GM12873 (cell line): ENCODE measurements at regions not wholly inside any gene's neighbourhood (a gene's known extent, or its start where the extent isn't known, plus 50 kb on each side); places are given as distances from the start of the nearest gene placed in this dataset.

Experiments
- TF ChIP-seq, protein P1 (sequence below): IDR thresholded peaks from 2 replicates; pipeline ENCODE4 v1.5.1; 2012; ENCODE audit warnings: low read depth, mild to moderate bottlenecking, moderate library complexity, low read length, control low read depth; ENCODE audit not compliant: insufficient read depth; ENCODE audit errors: missing control alignments

GRCh38 chr1:104353580-104353979, 603.9 kb downstream of the AMY1C start:
- TF ChIP-seq, protein P1, sequence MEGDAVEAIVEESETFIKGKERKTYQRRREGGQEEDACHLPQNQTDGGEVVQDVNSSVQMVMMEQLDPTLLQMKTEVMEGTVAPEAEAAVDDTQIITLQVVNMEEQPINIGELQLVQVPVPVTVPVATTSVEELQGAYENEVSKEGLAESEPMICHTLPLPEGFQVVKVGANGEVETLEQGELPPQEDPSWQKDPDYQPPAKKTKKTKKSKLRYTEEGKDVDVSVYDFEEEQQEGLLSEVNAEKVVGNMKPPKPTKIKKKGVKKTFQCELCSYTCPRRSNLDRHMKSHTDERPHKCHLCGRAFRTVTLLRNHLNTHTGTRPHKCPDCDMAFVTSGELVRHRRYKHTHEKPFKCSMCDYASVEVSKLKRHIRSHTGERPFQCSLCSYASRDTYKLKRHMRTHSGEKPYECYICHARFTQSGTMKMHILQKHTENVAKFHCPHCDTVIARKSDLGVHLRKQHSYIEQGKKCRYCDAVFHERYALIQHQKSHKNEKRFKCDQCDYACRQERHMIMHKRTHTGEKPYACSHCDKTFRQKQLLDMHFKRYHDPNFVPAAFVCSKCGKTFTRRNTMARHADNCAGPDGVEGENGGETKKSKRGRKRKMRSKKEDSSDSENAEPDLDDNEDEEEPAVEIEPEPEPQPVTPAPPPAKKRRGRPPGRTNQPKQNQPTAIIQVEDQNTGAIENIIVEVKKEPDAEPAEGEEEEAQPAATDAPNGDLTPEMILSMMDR: no peak

GRCh38 chr1:104358086-104358485, 608.4 kb downstream of the AMY1C start:
- TF ChIP-seq, protein P1: no peak

DNA sequence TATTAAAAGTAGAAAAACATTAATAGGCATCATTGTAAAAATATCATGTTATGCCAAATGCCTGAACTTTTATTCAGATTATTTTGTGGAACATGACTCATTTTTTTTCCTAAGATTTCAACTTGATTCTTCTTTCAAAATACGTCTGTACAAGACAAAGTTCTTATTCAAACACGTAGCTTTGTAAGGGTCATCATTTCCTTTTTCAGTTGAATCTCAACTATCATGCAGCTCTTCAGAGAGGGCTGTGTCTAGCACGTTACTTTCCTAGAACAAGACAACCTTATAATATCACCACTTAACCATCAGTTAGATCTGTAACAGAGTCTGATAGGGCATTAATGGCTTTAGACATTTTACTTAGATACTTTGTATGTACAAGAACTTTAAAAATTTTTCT, 608.9 kb downstream of the AMY1C start:
- TF ChIP-seq, protein P1: no peak

- TF ChIP-seq, protein P1: no peak
Measured at GRCh38 chr1:104378414-104378813, 628.7 kb downstream of the AMY1C start.

GRCh38 chr1:104380003-104380402, 630.3 kb downstream of the AMY1C start:
- TF ChIP-seq, protein P1: no peak

DNA sequence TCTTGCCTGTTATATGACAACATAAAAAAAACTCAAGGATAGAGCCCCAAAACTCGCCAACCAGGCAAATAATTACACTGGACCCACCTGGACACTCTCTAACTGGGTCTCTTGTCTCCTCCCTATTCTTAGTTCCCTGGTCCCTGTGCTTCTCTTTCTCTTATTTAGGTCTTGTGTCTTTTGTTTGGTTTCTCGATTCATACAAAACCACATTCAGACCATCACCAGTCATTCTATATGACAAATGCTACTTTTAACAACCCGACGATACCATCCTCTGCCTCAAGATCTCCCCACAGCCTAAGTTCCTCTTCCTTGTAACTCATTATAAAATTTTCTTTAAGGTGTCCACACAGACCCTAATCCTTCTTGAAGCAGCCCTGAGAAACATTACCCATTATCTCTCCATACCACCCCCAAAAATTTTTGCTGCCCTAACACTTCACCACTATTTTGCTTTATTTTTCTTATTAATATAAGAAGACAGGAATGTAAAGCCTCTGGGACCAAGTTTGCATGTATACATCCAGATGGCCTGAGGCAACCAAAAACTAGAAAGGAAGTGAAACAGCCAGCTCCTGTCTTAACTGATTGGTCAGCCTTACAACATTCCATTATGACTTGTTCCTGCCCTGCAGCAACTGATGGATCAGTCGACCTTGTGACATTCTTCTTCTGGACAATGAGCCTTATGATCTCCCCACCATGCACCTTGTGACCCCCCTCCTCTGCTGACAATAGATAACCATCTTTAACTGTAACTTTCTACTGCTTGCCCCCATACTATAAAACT, 638.2 kb downstream of the AMY1C start:
- TF ChIP-seq, protein P1: no peak

GRCh38 chr1:104392552-104392951, 642.9 kb downstream of the AMY1C start:
- TF ChIP-seq, protein P1: no peak
